SW 1271 (cell line): ENCODE measurements at regions not wholly inside any gene's neighbourhood (a gene's known extent, or its start where the extent isn't known, plus 50 kb on each side); places are given as distances from the start of the nearest gene placed in this dataset.

Experiments
- DNase-seq, 2 experiments: peaks; one replicate each; lab custom pipeline; 2025; lab: John Stamatoyannopoulos, UW

GRCh38 chr16:51035110-51035498 is 116.0 kb downstream of the SALL1 start:
- no peak for DNase-seq

- no peak for DNase-seq
Measured at GRCh38 chr16:51034481-51035109, 116.5 kb downstream of the SALL1 start.

GRCh38 chr16:51031598-51031997 is 119.5 kb downstream of the SALL1 start:
- DNase-seq, result no peak

GRCh38 chr16:51030516-51030915 is 120.6 kb downstream of the SALL1 start:
- no peak for DNase-seq

GRCh38 chr16:51025588-51026290 is 125.3 kb downstream of the SALL1 start:
- DNase-seq, result no peak

- DNase-seq, result no peak
Measured at GRCh38 chr16:51024703-51025102, 126.4 kb downstream of the SALL1 start.

GRCh38 chr16:51022955-51023354 is 128.1 kb downstream of the SALL1 start:
- DNase-seq, result no peak

- no peak for DNase-seq
Measured at GRCh38 chr16:51019617-51020016, 131.5 kb downstream of the SALL1 start.

- no peak for DNase-seq
Measured at GRCh38 chr16:51017969-51018368, 133.1 kb downstream of the SALL1 start.

- DNase-seq, result no peak
Measured at GRCh38 chr16:51012396-51012795, 138.7 kb downstream of the SALL1 start.

- DNase-seq, result no peak
Measured at GRCh38 chr16:51010817-51011216, 140.3 kb downstream of the SALL1 start.

- no peak for DNase-seq
Measured at GRCh38 chr16:51009813-51010212, 141.3 kb downstream of the SALL1 start.

GRCh38 chr16:51009359-51009758 is 141.7 kb downstream of the SALL1 start:
- no peak for DNase-seq

- no peak for DNase-seq
Measured at GRCh38 chr16:51008607-51009006, 142.5 kb downstream of the SALL1 start.

GRCh38 chr16:51008037-51008436 is 143.0 kb downstream of the SALL1 start:
- DNase-seq, result no peak

GRCh38 chr16:51003850-51004566 is 147.1 kb downstream of the SALL1 start:
- DNase-seq, result no peak

- DNase-seq, result no peak
Measured at GRCh38 chr16:51002881-51003490, 148.1 kb downstream of the SALL1 start.

GRCh38 chr16:50999181-50999580 is 151.9 kb downstream of the SALL1 start:
- no peak for DNase-seq

GRCh38 chr16:50998411-50998810 is 152.7 kb downstream of the SALL1 start:
- no peak for DNase-seq

- no peak for DNase-seq
Measured at GRCh38 chr16:50997679-50998078, 153.4 kb downstream of the SALL1 start.

- no peak for DNase-seq
Measured at GRCh38 chr16:50996830-50997186, 154.3 kb downstream of the SALL1 start.

GRCh38 chr16:50996166-50996829 is 154.8 kb downstream of the SALL1 start:
- DNase-seq, result no peak
